ENCODE measurements at regions not wholly inside any gene's neighbourhood (a gene's known extent, or its start where the extent isn't known, plus 50 kb on each side); places are given as distances from the start of the nearest gene placed in this dataset.

DNA sequence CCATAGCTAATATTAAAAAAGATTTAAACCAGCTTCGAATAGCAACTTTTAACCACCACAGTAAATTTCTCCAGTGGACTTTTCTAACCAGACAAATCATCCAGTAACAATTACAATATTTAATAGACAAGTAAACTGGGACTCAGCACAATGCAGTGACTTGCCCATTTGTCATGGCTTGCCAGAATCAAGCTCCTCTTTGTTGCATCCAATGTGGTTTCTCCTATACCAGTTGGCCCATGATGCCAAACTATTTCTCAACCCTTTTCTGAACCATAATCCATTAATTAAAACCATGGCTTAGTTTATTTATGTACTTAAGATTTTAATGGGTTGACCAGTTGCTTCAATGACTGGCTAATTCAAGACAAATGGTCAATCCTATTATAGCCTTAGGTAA lies 64.4 kb downstream of the DIO2 start:
- no peak overlapping the region for H3K4me3 ChIP-seq
- no peak overlapping the region for H3K4me2 ChIP-seq
- no peaks in the 10 kb centered on the region for H4K20me1 ChIP-seq
- H3K9me3 ChIP-seq (replicated peaks in 1 of 11): peaks cover 0 to 7% (median 0%) of the 10 kb centered on the region in 11 experiments; a peak in 2 of 22 replicates
- H3K27ac ChIP-seq: no peak overlapping the region
- H3K27me3 ChIP-seq: no peaks in the 10 kb centered on the region
- H3K9ac ChIP-seq: no peak overlapping the region
- TF ChIP-seq Cebpa-rat (IDR thresholded peaks at IDR 0.05): no peak
- H3K36me3 ChIP-seq: no peaks in the 10 kb centered on the region
- H3K4me1 ChIP-seq: no peaks in the 10 kb centered on the region

DNA sequence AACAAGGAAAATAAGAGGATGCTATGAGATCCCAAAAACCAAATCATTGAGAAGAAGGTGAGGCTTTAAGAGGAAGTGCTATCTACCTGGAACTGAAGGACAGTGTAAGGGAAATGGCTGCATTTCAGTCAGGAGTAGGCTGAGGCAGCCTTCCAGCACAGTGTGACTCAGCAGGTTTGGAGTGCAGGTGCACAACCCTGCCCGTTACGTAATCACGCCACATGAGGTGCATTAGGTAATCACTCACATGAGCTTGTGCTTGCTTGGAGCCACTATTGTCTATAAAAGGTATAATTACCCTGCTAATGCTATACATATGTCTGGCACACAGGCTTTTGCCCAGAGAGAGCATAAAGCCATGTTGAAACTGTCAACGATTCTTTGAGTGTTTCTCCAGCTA lies 74.9 kb downstream of the DIO2 start:
- Histone ChIP-seq H3K9me3 (replicated peaks in 1 of 11) (peaks cover 23 to 49% (median 38%) of the 10 kb centered on the region in 11 experiments), H4K20me1 (no peaks in the 10 kb centered on the region), H3K27me3 (no peaks in the 10 kb centered on the region), H3K36me3 (no peaks in the 10 kb centered on the region), H3K4me3 (no peak overlapping the region), H3K4me2 (no peak overlapping the region), H3K9ac (no peak overlapping the region), H3K27ac (no peak overlapping the region), H3K4me1 (no peaks in the 10 kb centered on the region)
- peak in 5 of 11 experiments; percentile 12 to 71 (median 43); a peak in 4 of 22 replicates for TF ChIP-seq Cebpa-rat (IDR thresholded peaks at IDR 0.05)

DNA sequence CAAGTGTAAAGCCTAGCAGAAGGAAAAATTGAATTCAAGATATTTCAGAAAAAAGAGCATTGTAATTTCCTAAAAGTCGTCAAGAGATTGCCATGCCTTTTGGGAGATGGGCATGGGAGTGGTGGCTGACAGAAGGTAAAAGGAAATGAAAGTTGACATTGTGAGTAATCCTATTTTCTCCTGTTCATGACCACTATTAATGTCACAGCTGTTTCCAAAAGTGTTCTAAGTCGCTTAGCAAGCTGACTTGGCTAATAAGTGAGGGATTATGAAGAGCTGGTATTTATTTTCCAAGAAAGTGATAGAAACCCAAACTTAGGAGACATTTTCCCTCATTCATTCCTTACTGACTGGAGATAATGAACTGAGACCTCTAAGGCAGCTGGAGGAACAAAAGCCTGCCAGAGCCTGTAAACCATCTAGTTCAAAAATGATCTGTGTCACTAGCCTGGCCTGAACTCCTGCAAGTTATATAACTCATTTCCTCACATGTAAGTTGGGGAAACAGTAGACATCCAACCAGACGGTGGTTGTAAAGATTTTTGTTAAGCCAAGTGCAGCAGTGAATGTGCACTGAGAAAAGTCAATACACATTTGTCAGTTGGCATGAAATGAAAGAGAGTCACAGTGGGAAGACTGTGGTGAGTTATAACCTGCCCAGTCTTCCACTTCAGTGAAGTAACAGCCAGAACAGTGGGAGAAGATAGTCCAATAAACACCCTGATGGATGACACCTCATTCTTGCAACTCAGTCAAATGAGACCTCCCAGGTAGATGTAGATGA lies 75.8 kb downstream of the DIO2 start:
- Histone ChIP-seq H3K9ac (no peak overlapping the region), H3K27me3 (no peaks in the 10 kb centered on the region), H3K4me3 (no peak overlapping the region), H3K36me3 (no peaks in the 10 kb centered on the region), H3K4me1 (no peaks in the 10 kb centered on the region), H4K20me1 (no peaks in the 10 kb centered on the region), H3K4me2 (no peak overlapping the region), H3K27ac (no peak overlapping the region), H3K9me3 (replicated peaks in 1 of 11) (peaks cover 23 to 49% (median 38%) of the 10 kb centered on the region in 11 experiments)
- TF ChIP-seq Cebpa-rat (IDR thresholded peaks at IDR 0.05): no peak

DNA sequence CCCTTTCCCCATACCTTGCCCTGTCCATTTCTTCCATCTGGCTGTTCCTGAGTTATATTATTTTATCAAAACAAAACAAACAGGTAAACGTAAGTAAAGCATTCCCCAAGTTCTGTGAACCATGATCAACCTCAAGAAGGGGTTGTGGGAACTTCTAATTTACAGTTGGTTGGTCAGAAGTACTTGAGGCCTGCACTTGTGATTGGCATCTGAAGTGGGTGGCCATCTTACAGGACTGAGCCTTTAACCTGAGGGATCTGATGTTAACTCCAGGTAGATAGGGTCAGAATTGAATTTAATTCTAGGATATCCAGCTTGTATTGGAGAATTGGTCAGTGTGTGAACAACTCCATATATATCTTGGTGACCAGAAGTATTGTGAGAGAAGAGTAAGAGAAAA lies 77.0 kb downstream of the DIO2 start:
- Histone ChIP-seq H3K4me2 (no peak overlapping the region), H3K27me3 (no peaks in the 10 kb centered on the region), H3K4me3 (no peak overlapping the region), H4K20me1 (no peaks in the 10 kb centered on the region), H3K27ac (no peak overlapping the region), H3K9me3 (replicated peaks in 1 of 11) (peaks cover 23 to 49% (median 40%) of the 10 kb centered on the region in 11 experiments), H3K9ac (no peak overlapping the region), H3K4me1 (no peaks in the 10 kb centered on the region), H3K36me3 (no peaks in the 10 kb centered on the region)
- TF ChIP-seq Cebpa-rat (IDR thresholded peaks at IDR 0.05): no peak

DNA sequence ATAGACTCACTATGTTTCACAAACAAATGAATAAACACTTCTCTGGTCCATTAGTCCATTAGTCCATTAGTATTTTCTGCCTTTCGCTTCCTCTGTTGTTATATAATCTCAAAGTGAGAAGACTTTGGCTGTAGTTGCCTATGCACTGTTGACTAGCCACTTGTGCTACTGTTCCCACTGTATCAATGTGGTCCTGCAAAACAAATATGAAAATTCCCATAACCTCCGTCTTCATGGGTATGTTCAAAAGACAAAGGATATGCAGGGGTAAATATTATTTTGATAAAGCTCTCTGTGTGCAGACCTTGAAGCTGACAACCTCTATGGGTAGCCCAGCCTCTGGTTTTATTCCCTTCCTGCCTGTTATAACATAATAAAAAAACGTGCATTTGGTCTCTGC lies 77.8 kb downstream of the DIO2 start:
- Histone ChIP-seq H3K4me2 (no peak overlapping the region), H3K27ac (no peak overlapping the region), H3K9ac (no peak overlapping the region), H3K27me3 (no peaks in the 10 kb centered on the region), H3K4me1 (no peaks in the 10 kb centered on the region), H3K36me3 (no peaks in the 10 kb centered on the region), H3K4me3 (no peak overlapping the region), H3K9me3 (replicated peaks in 1 of 11) (peaks cover 23 to 55% (median 42%) of the 10 kb centered on the region in 11 experiments), H4K20me1 (no peaks in the 10 kb centered on the region)
- no peak for TF ChIP-seq Cebpa-rat (IDR thresholded peaks at IDR 0.05)

DNA sequence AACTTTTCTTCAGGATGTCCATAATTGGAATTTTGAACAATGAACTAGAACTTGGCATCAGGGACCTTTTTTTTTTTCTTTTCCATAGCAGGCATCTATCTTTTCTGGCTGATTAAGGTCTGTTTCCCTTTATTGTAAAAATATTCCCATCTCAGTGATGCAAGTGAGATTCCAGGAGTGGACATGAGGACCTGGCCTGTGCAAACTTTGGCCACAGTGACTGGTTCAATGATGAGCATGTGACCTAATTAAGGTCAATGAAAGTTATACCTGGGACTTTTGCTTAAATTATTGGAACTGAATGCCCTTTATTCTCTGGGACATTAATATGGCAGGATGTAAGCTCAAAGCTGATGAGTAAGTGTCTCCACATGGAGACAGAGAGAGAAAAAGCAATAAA lies 83.8 kb downstream of the DIO2 start:
- Histone ChIP-seq H3K27ac (no peak overlapping the region), H4K20me1 (no peaks in the 10 kb centered on the region), H3K27me3 (no peaks in the 10 kb centered on the region), H3K36me3 (no peaks in the 10 kb centered on the region), H3K9me3 (replicated peaks in 1 of 11) (peaks cover 12 to 34% (median 16%) of the 10 kb centered on the region in 11 experiments; a peak in 21 of 22 replicates), H3K9ac (no peak overlapping the region), H3K4me3 (no peak overlapping the region), H3K4me1 (no peaks in the 10 kb centered on the region), H3K4me2 (no peak overlapping the region)
- TF ChIP-seq Cebpa-rat (IDR thresholded peaks at IDR 0.05): no peak

DNA sequence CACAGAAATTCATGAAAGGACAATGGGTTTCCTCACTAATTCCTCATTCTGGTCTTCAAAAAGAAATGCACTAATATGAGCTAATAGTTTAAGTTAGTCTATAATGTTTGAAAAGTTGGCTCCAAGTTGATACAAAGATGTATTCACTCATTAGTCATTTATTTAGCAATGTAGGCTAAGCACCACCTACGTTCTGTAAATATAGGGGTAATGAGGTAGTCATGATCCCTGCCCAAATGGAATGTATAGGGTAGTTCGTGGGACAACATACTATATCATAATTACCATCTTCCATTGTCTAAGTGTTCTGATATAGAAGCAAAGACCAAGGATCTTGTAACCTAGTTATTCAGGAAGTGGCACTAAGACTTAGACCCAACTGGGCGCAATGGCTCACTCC lies 86.5 kb downstream of the DIO2 start:
- TF ChIP-seq Cebpa-rat (IDR thresholded peaks at IDR 0.05): no peak
- Histone ChIP-seq H3K36me3 (no peaks in the 10 kb centered on the region), H3K9me3 (replicated peaks in 1 of 11) (peaks cover 25 to 55% (median 35%) of the 10 kb centered on the region in 11 experiments), H3K27ac (no peak overlapping the region), H3K27me3 (no peaks in the 10 kb centered on the region), H3K4me2 (no peak overlapping the region), H3K4me3 (no peak overlapping the region), H4K20me1 (no peaks in the 10 kb centered on the region), H3K4me1 (no peaks in the 10 kb centered on the region), H3K9ac (no peak overlapping the region)

DNA sequence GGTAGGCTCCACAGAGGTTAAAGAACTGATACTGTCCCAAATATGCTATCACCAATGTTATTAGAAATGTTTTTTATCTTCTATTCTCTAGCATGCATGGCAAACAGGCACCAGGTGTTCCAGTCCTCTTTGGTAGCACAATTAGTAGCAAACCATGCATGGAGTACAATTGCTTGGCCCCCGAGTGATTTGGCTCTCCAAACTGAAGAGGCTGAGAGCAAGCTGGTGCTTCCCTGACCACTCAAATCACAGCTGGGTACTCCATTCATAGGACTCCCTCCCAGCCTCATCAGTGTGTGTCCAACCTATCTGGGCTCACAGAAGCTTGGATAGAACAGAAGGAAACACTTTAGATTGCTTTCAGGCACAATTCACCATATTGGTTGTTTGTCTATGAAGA lies 93.4 kb downstream of the DIO2 start:
- Histone ChIP-seq H3K4me3 (no peak overlapping the region), H4K20me1 (no peaks in the 10 kb centered on the region), H3K4me1 (peaks cover 0 to 19% (median 13%) of the 10 kb centered on the region in 10 experiments; a peak in 13 of 20 replicates), H3K36me3 (no peaks in the 10 kb centered on the region), H3K4me2 (no peak overlapping the region), H3K27me3 (no peaks in the 10 kb centered on the region), H3K27ac (no peak overlapping the region), H3K9me3 (replicated peaks in 1 of 11) (peaks cover 16 to 52% (median 33%) of the 10 kb centered on the region in 11 experiments), H3K9ac (no peak overlapping the region)
- TF ChIP-seq Cebpa-rat (IDR thresholded peaks at IDR 0.05): no peak

DNA sequence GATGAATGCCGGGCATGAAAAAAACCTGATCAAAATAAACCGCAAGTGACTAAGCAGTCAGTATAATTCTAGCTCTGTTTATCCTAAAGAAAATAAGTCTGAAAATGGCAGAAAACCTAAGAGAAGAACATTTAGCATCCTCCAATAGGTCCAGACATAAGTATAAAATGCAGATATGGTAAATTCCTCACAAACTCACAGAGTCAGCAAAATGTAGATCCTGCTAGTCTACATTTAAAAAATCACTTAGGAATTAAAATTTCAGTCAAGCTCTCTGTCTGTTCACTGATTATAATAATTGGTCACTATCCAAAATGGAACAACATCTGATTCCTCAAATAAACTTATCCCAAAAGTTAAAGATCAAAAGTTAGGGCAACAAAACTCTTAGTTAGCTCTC lies 95.1 kb downstream of the DIO2 start:
- Histone ChIP-seq H3K4me3 (no peak overlapping the region), H3K27me3 (no peaks in the 10 kb centered on the region), H3K36me3 (no peaks in the 10 kb centered on the region), H3K4me2 (no peak overlapping the region), H3K4me1 (peaks cover 0 to 19% (median 13%) of the 10 kb centered on the region in 10 experiments; a peak in 13 of 20 replicates), H3K9me3 (replicated peaks in 1 of 11) (peaks cover 0 to 35% (median 16%) of the 10 kb centered on the region in 11 experiments; a peak in 17 of 22 replicates), H4K20me1 (no peaks in the 10 kb centered on the region), H3K27ac (no peak overlapping the region), H3K9ac (no peak overlapping the region)
- no peak for TF ChIP-seq Cebpa-rat (IDR thresholded peaks at IDR 0.05)

DNA sequence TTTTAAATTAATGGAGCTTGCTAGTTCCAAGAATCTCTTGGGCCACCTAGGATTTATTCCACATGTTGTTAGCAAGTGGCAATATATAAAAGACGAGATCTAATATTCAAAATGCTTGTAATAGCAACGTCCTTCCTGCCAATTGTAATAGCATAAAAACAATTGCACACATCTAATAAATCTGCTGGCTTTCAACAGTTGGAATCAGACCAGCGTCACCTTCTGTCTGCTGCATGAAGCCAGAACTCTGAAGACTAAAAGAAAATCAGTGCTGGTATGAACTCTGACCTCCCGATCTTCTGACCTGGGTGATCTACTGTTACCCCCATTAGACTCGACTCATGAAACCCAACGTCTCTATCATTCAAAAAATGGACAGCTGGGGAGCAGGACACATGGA lies 100.6 kb downstream of the DIO2 start:
- no peak overlapping the region for H3K27ac ChIP-seq
- no peak for TF ChIP-seq Cebpa-rat (IDR thresholded peaks at IDR 0.05)
- no peak overlapping the region for H3K4me3 ChIP-seq
- H4K20me1 ChIP-seq: no peaks in the 10 kb centered on the region
- H3K9ac ChIP-seq: no peak overlapping the region
- no peaks in the 10 kb centered on the region for H3K27me3 ChIP-seq
- no peaks in the 10 kb centered on the region for H3K36me3 ChIP-seq
- no peak overlapping the region for H3K4me2 ChIP-seq
- H3K4me1 ChIP-seq: peaks cover 0 to 18% (median 12%) of the 10 kb centered on the region in 10 experiments; a peak in 14 of 20 replicates
- H3K9me3 ChIP-seq (replicated peaks in 1 of 11): peaks cover 0 to 8% (median 0%) of the 10 kb centered on the region in 11 experiments; a peak in 3 of 22 replicates
